ENCODE measurements at regions not wholly inside any gene's neighbourhood (a gene's known extent, or its start where the extent isn't known, plus 50 kb on each side); places are given as distances from the start of the nearest gene placed in this dataset.

DNA sequence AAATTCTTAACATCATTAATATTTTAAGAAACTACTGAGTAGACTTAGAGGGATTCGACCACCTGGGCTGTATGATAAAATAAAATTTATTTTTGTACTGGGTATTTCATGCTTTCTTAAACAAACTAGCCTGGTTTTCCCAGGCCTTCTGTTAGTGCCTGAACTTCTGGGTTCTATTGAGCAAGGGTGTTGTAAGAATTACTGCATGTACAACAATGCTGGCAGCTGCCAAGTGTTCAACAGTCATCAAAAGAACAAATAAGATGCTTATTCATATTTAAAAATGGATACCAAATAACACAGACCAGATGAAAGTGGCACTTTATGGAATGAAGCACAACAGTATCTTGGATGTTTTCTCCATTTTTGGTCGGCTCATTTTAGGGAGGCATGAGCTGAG is 123.2 kb upstream of the FBXL7 start:
- TF ChIP-seq, protein P1, sequence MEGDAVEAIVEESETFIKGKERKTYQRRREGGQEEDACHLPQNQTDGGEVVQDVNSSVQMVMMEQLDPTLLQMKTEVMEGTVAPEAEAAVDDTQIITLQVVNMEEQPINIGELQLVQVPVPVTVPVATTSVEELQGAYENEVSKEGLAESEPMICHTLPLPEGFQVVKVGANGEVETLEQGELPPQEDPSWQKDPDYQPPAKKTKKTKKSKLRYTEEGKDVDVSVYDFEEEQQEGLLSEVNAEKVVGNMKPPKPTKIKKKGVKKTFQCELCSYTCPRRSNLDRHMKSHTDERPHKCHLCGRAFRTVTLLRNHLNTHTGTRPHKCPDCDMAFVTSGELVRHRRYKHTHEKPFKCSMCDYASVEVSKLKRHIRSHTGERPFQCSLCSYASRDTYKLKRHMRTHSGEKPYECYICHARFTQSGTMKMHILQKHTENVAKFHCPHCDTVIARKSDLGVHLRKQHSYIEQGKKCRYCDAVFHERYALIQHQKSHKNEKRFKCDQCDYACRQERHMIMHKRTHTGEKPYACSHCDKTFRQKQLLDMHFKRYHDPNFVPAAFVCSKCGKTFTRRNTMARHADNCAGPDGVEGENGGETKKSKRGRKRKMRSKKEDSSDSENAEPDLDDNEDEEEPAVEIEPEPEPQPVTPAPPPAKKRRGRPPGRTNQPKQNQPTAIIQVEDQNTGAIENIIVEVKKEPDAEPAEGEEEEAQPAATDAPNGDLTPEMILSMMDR (IDR thresholded peaks at IDR 0.05; ENCODE audit: low read depth, low read length) = no peak
- peak; percentile 15 to 49 for DNase-seq (ENCODE audit: low read depth in 2 of 2)
- H3K4me3 ChIP-seq (replicated peaks in 1 of 2; ENCODE audit: low read depth in 2 of 2, low read length in 2 of 2) = no peak overlapping the region

DNA sequence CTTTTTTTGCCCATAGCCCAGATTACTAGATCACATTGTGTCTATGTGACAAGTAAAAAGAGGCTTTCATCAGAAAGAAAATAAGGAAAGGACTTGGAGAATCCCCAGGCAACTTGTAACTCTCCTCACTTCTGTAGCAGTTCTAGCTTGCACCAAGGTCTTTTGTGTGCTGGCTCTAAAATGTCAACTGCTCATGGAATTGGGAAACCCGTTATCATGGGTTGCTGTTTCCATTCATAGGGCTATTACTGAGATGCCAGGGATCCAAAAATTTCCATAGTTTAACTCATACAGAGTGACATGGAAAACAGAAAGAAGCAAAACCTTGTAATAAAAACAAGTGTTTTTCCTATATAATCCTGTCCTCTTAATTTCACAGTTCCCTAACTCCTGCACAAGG is 123.9 kb upstream of the FBXL7 start:
- TF ChIP-seq, protein P1 (IDR thresholded peaks at IDR 0.05; ENCODE audit: low read depth, low read length) = no peak
- no peak for DNase-seq (ENCODE audit: low read depth in 2 of 2)
- no peak overlapping the region for H3K4me3 ChIP-seq (replicated peaks in 1 of 2; ENCODE audit: low read depth in 2 of 2, low read length in 2 of 2)

DNA sequence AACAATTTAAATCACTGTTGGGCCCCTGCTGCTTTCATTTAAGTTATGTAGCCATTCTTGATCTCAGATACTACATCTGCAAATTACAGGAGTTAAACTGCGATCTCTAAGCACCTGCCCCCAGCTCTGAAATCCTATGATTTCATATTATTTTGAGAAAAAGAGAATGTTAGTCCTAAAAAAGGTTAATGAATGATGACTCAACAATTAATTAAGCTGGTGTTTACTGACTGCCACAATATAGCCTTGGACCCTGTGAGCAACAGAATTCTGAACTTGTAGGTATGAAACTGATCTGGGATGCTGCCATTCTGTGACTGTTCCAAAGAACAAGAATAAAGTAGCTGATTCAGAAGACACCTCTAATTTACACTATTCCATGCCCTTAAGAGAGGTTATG is 124.4 kb upstream of the FBXL7 start:
- no peak for DNase-seq (ENCODE audit: low read depth in 2 of 2)
- TF ChIP-seq, protein P1 (IDR thresholded peaks at IDR 0.05; ENCODE audit: low read depth, low read length) = no peak

DNA sequence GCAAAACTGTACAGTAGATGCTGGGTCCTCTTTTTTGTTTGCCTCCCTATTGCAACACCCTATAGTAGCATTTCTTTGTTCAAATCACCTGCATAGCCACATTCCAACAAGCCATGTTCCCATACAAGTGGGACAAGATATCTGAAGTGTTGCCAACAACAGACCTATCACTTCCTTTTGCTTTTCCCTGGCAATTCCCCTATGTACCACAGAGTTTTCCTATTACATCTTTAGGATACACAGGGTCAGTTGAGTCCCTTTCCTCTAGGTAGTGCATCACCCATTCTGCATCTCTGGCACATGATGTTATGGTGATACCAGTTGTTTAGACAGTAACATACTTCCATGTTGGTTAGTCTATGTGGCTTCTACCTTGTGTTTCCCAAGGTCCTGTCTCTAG is 125.1 kb upstream of the FBXL7 start:
- TF ChIP-seq, protein P1 (IDR thresholded peaks at IDR 0.05; ENCODE audit: low read depth, low read length) = no peak
- H3K4me3 ChIP-seq (replicated peaks in 1 of 2; ENCODE audit: low read depth in 2 of 2, low read length in 2 of 2) = no peak overlapping the region
- DNase-seq (ENCODE audit: low read depth in 2 of 2) = no peak

More for the DNA sequence above, 124.4 kb upstream of the FBXL7 start:
- no peak overlapping the region for H3K4me3 ChIP-seq (replicated peaks in 1 of 2; ENCODE audit: low read depth in 2 of 2, low read length in 2 of 2)

DNA sequence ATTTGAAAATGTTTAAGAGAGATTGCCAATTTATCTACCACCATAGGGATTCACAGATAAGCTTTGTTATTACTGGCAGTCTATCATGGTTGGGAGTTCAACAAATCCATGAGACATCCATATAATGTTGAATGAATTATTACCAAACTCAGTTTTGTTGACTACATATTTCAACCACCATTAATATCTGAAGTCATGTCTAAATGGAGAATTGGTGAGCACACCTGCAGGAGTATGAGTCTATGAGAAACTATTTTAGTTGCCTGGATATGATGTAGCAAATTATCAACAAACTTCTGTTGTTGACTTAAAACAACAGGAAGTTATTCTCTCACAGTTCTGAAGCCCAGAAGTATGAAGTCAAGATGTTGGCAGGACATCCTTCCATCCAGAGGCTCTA is 126.8 kb upstream of the FBXL7 start:
- TF ChIP-seq, protein P1 (IDR thresholded peaks at IDR 0.05; ENCODE audit: low read depth, low read length) = no peak
- no peak overlapping the region for H3K4me3 ChIP-seq (replicated peaks in 1 of 2; ENCODE audit: low read depth in 2 of 2, low read length in 2 of 2)
- DNase-seq (ENCODE audit: low read depth in 2 of 2) = peak in 1 of 2 donors; percentile 17

DNA sequence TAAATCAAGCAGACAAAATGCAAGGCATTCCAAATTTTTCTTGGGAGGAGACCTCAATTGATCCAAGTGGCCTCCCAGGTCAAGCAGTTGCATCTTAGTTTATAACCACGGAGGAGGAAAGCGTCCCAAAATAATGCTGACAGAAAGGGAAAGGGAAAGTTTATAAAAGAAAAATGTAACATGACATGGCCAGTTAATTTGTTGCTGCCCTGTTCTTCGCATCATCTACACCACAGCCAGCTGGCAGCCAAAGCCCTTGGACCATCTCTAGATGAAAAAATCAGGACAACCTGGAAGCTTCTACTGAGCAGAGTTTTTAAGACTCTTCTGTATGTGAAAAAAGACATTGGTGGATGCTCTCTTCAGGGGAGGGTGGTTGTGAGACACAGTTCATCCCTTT is 128.8 kb upstream of the FBXL7 start:
- TF ChIP-seq, protein P1 (IDR thresholded peaks at IDR 0.05; ENCODE audit: low read depth, low read length) = no peak
- no peak for DNase-seq (ENCODE audit: low read depth in 2 of 2)
- no peak overlapping the region for H3K4me3 ChIP-seq (replicated peaks in 1 of 2; ENCODE audit: low read depth in 2 of 2, low read length in 2 of 2)

DNA sequence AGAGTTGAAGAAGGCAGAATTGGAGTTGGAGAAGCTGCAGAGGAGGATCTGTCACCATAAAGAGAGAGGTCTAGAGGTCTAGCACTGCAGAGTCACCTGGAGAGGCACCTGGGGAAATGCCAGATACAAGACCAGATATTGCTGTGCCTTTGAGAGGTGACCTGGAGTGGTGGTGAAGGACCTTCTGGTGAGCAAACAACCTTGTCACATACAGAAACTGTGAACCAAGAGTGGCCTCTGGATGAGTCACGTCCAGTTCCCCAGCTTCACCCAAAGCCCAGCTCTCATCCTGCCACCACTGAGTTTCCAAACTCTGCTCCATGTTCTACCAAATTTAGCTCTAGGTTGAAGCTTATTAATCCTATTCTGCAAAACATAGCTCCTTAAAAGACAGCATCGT is 131.1 kb upstream of the FBXL7 start:
- TF ChIP-seq, protein P1 (IDR thresholded peaks at IDR 0.05; ENCODE audit: low read depth, low read length) = no peak
- H3K4me3 ChIP-seq (replicated peaks in 1 of 2; ENCODE audit: low read depth in 2 of 2, low read length in 2 of 2) = no peak overlapping the region
- no peak for DNase-seq (ENCODE audit: low read depth in 2 of 2)

All from cardiac fibroblast (primary cell).